Nephron (organoid): ENCODE measurements at regions not wholly inside any gene's neighbourhood (a gene's known extent, or its start where the extent isn't known, plus 50 kb on each side); places are given as distances from the start of the nearest gene placed in this dataset.

Experiments used
- H3K27ac Mint-ChIP-seq, 3 experiments: 2 replicates each; pipeline ENCODE4 v1.8.0; 2020; ENCODE audit warnings: mixed read lengths in 3 of 3, mild to moderate bottlenecking in 2 of 3, moderate library complexity in 1 of 3
- H3K27me3 Mint-ChIP-seq: 2 replicates; pipeline ENCODE4 v1.8.0; 2021; ENCODE audit warnings: low read depth, mild to moderate bottlenecking, moderate library complexity, mixed read lengths
- H3K36me3 Mint-ChIP-seq: 2 replicates; pipeline ENCODE4 v1.8.0; 2020; ENCODE audit warnings: low read depth, mixed read lengths
- H3K4me1 Mint-ChIP-seq: 2 replicates; pipeline ENCODE4 v1.8.0; 2020; ENCODE audit warnings: mixed read lengths
- H3K4me3 Mint-ChIP-seq, 3 experiments: 2 replicates each; pipeline ENCODE4 v1.8.0; 2020; ENCODE audit warnings: mild to moderate bottlenecking in 3 of 3, mixed read lengths in 3 of 3, moderate library complexity in 2 of 3
- H3K9me3 Mint-ChIP-seq: 2 replicates; pipeline ENCODE4 v1.8.0; 2020; ENCODE audit warnings: mixed read lengths
- TF ChIP-seq, protein P1 (sequence below), 3 experiments: fragments of 200-600 bp; sonication (generic); IDR thresholded peaks; one replicate each; pipeline ENCODE4 v1.5.0; 2021; ENCODE audit warnings: antibody characterized with exemption in 3 of 3; ENCODE audit not compliant: unreplicated experiment in 3 of 3

- Mint-ChIP-seq H3K36me3 (no peaks in the 10 kb centered on the region), H3K4me1 (no peaks in the 10 kb centered on the region), H3K4me3 (no peak overlapping the region), H3K9me3 (no peaks in the 10 kb centered on the region), H3K27me3 (no peaks in the 10 kb centered on the region), H3K27ac (no peak overlapping the region)
- TF ChIP-seq, protein P1, sequence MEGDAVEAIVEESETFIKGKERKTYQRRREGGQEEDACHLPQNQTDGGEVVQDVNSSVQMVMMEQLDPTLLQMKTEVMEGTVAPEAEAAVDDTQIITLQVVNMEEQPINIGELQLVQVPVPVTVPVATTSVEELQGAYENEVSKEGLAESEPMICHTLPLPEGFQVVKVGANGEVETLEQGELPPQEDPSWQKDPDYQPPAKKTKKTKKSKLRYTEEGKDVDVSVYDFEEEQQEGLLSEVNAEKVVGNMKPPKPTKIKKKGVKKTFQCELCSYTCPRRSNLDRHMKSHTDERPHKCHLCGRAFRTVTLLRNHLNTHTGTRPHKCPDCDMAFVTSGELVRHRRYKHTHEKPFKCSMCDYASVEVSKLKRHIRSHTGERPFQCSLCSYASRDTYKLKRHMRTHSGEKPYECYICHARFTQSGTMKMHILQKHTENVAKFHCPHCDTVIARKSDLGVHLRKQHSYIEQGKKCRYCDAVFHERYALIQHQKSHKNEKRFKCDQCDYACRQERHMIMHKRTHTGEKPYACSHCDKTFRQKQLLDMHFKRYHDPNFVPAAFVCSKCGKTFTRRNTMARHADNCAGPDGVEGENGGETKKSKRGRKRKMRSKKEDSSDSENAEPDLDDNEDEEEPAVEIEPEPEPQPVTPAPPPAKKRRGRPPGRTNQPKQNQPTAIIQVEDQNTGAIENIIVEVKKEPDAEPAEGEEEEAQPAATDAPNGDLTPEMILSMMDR (IDR thresholded peaks at IDR 0.05; ENCODE audit: unreplicated experiment in 3 of 3): no peak
Observed at GRCh38 chr1:103367186-103367585, 158.3 kb upstream of the RNPC3 start.

GRCh38 chr1:103365860-103366569 lies 159.5 kb upstream of the RNPC3 start:
- Mint-ChIP-seq H3K4me3 (no peak overlapping the region), H3K27ac (no peak overlapping the region), H3K9me3 (no peaks in the 10 kb centered on the region), H3K27me3 (no peaks in the 10 kb centered on the region), H3K4me1 (no peaks in the 10 kb centered on the region), H3K36me3 (no peaks in the 10 kb centered on the region)
- TF ChIP-seq, protein P1 (IDR thresholded peaks at IDR 0.05; ENCODE audit: unreplicated experiment in 3 of 3): no peak

DNA sequence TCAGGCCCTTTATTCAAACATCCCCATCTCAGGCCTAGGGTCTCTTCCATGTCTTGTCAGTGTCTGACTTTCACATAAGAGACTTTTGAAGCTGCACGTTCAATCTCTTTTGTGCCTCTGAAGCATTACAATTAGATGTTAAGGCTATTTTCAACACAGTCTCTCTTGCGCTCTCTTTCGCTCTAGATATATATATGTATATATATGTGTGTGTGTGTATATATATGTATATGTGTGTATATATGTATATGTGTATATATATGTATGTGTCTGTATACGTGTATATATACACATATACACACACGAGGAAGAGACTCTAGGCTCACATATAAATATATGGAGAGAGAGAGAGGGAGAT lies 162.5 kb upstream of the RNPC3 start:
- Mint-ChIP-seq H3K27me3 (no peaks in the 10 kb centered on the region), H3K4me3 (no peak overlapping the region)

DNA sequence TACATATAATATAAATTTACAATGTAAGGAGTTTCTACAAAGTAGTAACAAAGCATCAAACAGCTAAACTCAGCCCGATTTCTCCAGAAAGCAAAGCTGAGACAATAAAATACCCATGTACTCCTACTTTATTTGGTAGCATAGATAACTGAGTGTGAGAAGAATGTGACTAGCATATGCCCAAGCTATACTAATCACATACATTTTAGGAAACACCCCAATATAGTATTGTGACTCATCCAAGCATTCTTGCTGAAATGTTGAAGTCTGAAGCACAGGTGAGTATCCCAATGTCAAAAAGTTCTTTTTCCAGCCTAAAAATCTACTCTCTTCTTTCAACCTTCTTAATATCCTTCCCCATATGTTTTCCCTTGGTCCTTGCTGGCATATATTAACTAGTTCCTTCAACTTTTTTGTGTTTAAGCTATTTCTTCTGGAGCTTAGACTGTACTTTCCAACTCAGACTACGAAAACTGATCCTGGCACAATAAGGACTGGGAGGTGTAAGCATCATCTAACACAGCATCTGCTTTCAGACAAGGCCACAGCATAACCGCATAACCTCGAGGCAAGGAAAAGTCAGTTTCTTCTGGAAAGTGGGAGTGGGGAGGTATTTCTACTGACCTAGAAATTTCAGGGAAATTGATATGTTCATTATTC lies 163.0 kb upstream of the RNPC3 start:
- Mint-ChIP-seq H3K36me3 (no peaks in the 10 kb centered on the region), H3K27me3 (no peaks in the 10 kb centered on the region), H3K9me3 (no peaks in the 10 kb centered on the region), H3K27ac (no peak overlapping the region), H3K4me1 (no peaks in the 10 kb centered on the region), H3K4me3 (no peak overlapping the region)
- TF ChIP-seq, protein P1 (IDR thresholded peaks at IDR 0.05; ENCODE audit: unreplicated experiment in 3 of 3): no peak

More for the DNA sequence above, 162.5 kb upstream of the RNPC3 start:
- Mint-ChIP-seq H3K27ac (no peak overlapping the region), H3K9me3 (no peaks in the 10 kb centered on the region), H3K36me3 (no peaks in the 10 kb centered on the region), H3K4me1 (no peaks in the 10 kb centered on the region)
- TF ChIP-seq, protein P1 (IDR thresholded peaks at IDR 0.05; ENCODE audit: unreplicated experiment in 3 of 3): no peak

- no peaks in the 10 kb centered on the region for H3K4me1 Mint-ChIP-seq
- no peaks in the 10 kb centered on the region for H3K27me3 Mint-ChIP-seq
- no peak overlapping the region for H3K27ac Mint-ChIP-seq
- TF ChIP-seq, protein P1 (IDR thresholded peaks at IDR 0.05; ENCODE audit: unreplicated experiment in 3 of 3): no peak
- H3K36me3 Mint-ChIP-seq: no peaks in the 10 kb centered on the region
- no peaks in the 10 kb centered on the region for H3K9me3 Mint-ChIP-seq
- H3K4me3 Mint-ChIP-seq: no peak overlapping the region
Observed at GRCh38 chr1:103353391-103353790, 172.1 kb upstream of the RNPC3 start.

GRCh38 chr1:103348136-103348535 lies 177.4 kb upstream of the RNPC3 start:
- no peak overlapping the region for H3K27ac Mint-ChIP-seq
- H3K36me3 Mint-ChIP-seq: no peaks in the 10 kb centered on the region
- TF ChIP-seq, protein P1 (IDR thresholded peaks at IDR 0.05; ENCODE audit: unreplicated experiment in 3 of 3): no peak
- no peaks in the 10 kb centered on the region for H3K9me3 Mint-ChIP-seq
- no peaks in the 10 kb centered on the region for H3K4me1 Mint-ChIP-seq
- H3K4me3 Mint-ChIP-seq: no peak overlapping the region
- no peaks in the 10 kb centered on the region for H3K27me3 Mint-ChIP-seq
